Testis (tissue), 2 donors: ENCODE measurements at regions not wholly inside any gene's neighbourhood (a gene's known extent, or its start where the extent isn't known, plus 50 kb on each side); places are given as distances from the start of the nearest gene placed in this dataset.

Experiments used
- CTCF ChIP-seq, 3 experiments: fragments of 450-650 bp in 2 of 3; fragments of 200-600 bp in 1 of 3; sonication (generic) in 1 of 3; IDR thresholded peaks; one replicate each; pipeline ENCODE4 v1.5.1; 2016 to 2019; ENCODE audit warnings: antibody characterized with exemption in 3 of 3, mild to moderate bottlenecking in 2 of 3, moderate library complexity in 1 of 3
- POLR2A ChIP-seq: fragments of 450-650 bp; IDR thresholded peaks from one replicate; pipeline ENCODE4 v1.6.1; 2017; ENCODE audit warnings: antibody characterized with exemption, mild to moderate bottlenecking, moderate library complexity

GRCh38 chr13:57408312-57408711 lies 223.2 kb upstream of the PCDH17 start:
- no peak for TF ChIP-seq CTCF (IDR thresholded peaks at IDR 0.05)
- no peak for TF ChIP-seq POLR2A
